GM12878 (cell line): ENCODE measurements at regions not wholly inside any gene's neighbourhood (a gene's known extent, or its start where the extent isn't known, plus 50 kb on each side); places are given as distances from the start of the nearest gene placed in this dataset.

Experiments
- ATAC-seq: fragments of 200-7000 bp; cut with Tn5 transposase; 3 replicates; pipeline ENCODE4 v1.9.1; 2020; ENCODE audit warnings: mild to moderate bottlenecking, moderate library complexity
- BruUV-seq: library from RNA; stranded (reverse); fragments of 400-500 nt; replicated peaks from 2 replicates; lab custom pipeline; 2021; lab: Mats Ljungman, UMichigan
- CTCF ChIA-PET: fragments of 300-600 bp; sonication (Branson Sonifier 250); formaldehyde crosslinking; extraction: SDS; loops from one replicate; lab custom pipeline; 2021; ENCODE audit warnings: inconsistent platforms; lab: Yijun Ruan, JAX
- POLR2A ChIA-PET: fragments of 350-600 bp; formaldehyde crosslinking; extraction: SDS; loops from one replicate; lab custom pipeline; 2021; ENCODE audit warnings: inconsistent platforms; lab: Charles Lee
- RAD21 ChIA-PET: fragments of 300-600 bp; sonication (Branson Sonifier 250); formaldehyde crosslinking; loops from one replicate; lab custom pipeline; 2023; ENCODE audit warnings: antibody characterized with exemption; ENCODE audit not compliant: unreplicated experiment; lab: Charles Lee
- SMC1A ChIA-PET: fragments of 300-600 bp; sonication (Branson Sonifier 250); formaldehyde crosslinking; loops from one replicate; lab custom pipeline; 2023; ENCODE audit not compliant: unreplicated experiment, uncharacterized antibody; lab: Charles Lee
- DNase-seq: peaks from one replicate; pipeline ENCODE4 v3.0.0-alpha.2; 2011; ENCODE audit warnings: low read depth, low spot score
- FAIRE-seq: peaks from 3 replicates; lab custom pipeline; 2011; peaks lifted over from hg19 to GRCh38; lab: Jason Lieb, UNC
- H2AFZ ChIP-seq: 2 replicates; pipeline ENCODE4 v1.6.0; 2011; ENCODE audit warnings: low read depth, low read length, control low read depth; ENCODE audit not compliant: control insufficient read depth
- H3K27ac ChIP-seq: 2 replicates; pipeline ENCODE4 v1.5.1; 2011; ENCODE audit warnings: control low read depth; ENCODE audit not compliant: control insufficient read depth, insufficient read depth
- H3K27me3 ChIP-seq, 2 experiments: replicated peaks in 1 of 2; 2 replicates each; pipeline versions ENCODE4 v1.6.0 to v1.6.1; 2011; ENCODE audit warnings: low read length in 1 of 2; ENCODE audit not compliant: control insufficient read depth in 2 of 2, insufficient read depth in 2 of 2
- H3K36me3 ChIP-seq, 2 experiments: 2 replicates each; pipeline ENCODE4 v1.5.1; 2011; ENCODE audit warnings: low read length in 1 of 2; ENCODE audit not compliant: control insufficient read depth in 2 of 2, insufficient read depth in 2 of 2
- H3K4me1 ChIP-seq: 2 replicates; pipeline ENCODE4 v1.6.1; 2011; ENCODE audit warnings: mild to moderate bottlenecking, low read length, moderate library complexity, mixed read lengths; ENCODE audit not compliant: control insufficient read depth, insufficient read depth
- H3K4me2 ChIP-seq: 2 replicates; pipeline ENCODE4 v1.6.0; 2011; ENCODE audit warnings: control low read depth; ENCODE audit not compliant: control insufficient read depth, insufficient read depth
- H3K4me3 ChIP-seq: fragments of 200-600 bp; sonication (generic); 2 replicates; pipeline ENCODE4 v1.5.1; 2016
- H3K79me2 ChIP-seq: 2 replicates; pipeline ENCODE4 v1.6.0; 2011; ENCODE audit warnings: low read length; ENCODE audit not compliant: control insufficient read depth, insufficient read depth
- H3K9ac ChIP-seq: 2 replicates; pipeline ENCODE4 v1.8.0; 2011; ENCODE audit warnings: low read length, control low read depth, mixed read lengths; ENCODE audit not compliant: control insufficient read depth, insufficient read depth
- H3K9me3 ChIP-seq: replicated peaks from 3 replicates; pipeline ENCODE4 v1.5.1; 2011; ENCODE audit warnings: mild to moderate bottlenecking, low read length; ENCODE audit not compliant: control insufficient read depth, insufficient read depth
- H4K20me1 ChIP-seq: 2 replicates; pipeline ENCODE4 v1.6.0; 2011; ENCODE audit not compliant: control insufficient read depth, insufficient read depth
- BHLHE40 ChIP-seq, 2 experiments: fragments of 450-650 bp in 1 of 2; IDR thresholded peaks; 2 replicates each; pipeline ENCODE4 v1.6.1; 2011 to 2017; ENCODE audit warnings: low read depth in 2 of 2, borderline replicate concordance in 1 of 2, improper control_type of control experiment in 1 of 2, low read length in 1 of 2, mild to moderate bottlenecking in 1 of 2
- CBFB ChIP-seq: IDR thresholded peaks from 2 replicates; pipeline ENCODE4 v1.6.1; 2016; ENCODE audit warnings: antibody characterized with exemption, low read depth
- CBX3 ChIP-seq: fragments of 200-600 bp; sonication (generic); IDR thresholded peaks from 2 replicates; pipeline ENCODE4 v1.6.1; 2016; ENCODE audit warnings: low read depth, borderline replicate concordance
- CTCF ChIP-seq, 3 experiments: IDR thresholded peaks in 2 of 3; conservative IDR thresholded peaks in 1 of 3; 2 replicates each; pipeline ENCODE4 v1.5.1; 2011; ENCODE audit warnings: low read depth in 3 of 3, low read length in 3 of 3, mild to moderate bottlenecking in 3 of 3, control low read depth in 2 of 3, moderate library complexity in 2 of 3, inconsistent platforms in 1 of 3, mixed read lengths in 1 of 3; ENCODE audit not compliant: control insufficient read depth in 2 of 3, insufficient read depth in 1 of 3; ENCODE audit errors: extremely low read depth in 1 of 3
- EGR1 ChIP-seq, 2 experiments: IDR thresholded peaks; 1 replicate in 1 of 2; 2 replicates in 1 of 2; pipeline ENCODE4 v1.6.1; 2011 to 2012; ENCODE audit warnings: low read depth in 2 of 2, low read length in 2 of 2, borderline replicate concordance in 1 of 2, mild to moderate bottlenecking in 1 of 2, moderate library complexity in 1 of 2
- HCFC1 ChIP-seq: fragments of 150-350 bp; IDR thresholded peaks from 2 replicates; pipeline ENCODE4 v1.6.1; 2014; ENCODE audit warnings: low read length
- HDAC6 ChIP-seq: fragments of 200-600 bp; sonication (generic); IDR thresholded peaks from one replicate; pipeline ENCODE4 v1.8.0; 2017; ENCODE audit warnings: antibody characterized with exemption; ENCODE audit not compliant: unreplicated experiment
- IKZF1 ChIP-seq: fragments of 450-650 bp; conservative IDR thresholded peaks from 2 replicates; pipeline ENCODE4 v1.6.1; 2017; ENCODE audit warnings: antibody characterized with exemption, mild to moderate bottlenecking
- NFIC ChIP-seq: IDR thresholded peaks from 2 replicates; pipeline ENCODE4 v1.6.1; 2012; ENCODE audit warnings: low read depth, mild to moderate bottlenecking, inconsistent platforms, low read length, moderate library complexity
- NR2C2 ChIP-seq: IDR thresholded peaks from 2 replicates; pipeline ENCODE4 v1.6.1; 2011; ENCODE audit warnings: borderline replicate concordance, low read depth; ENCODE audit not compliant: control insufficient read depth, insufficient read length
- NR2F1 ChIP-seq: fragments of 450-650 bp; conservative IDR thresholded peaks from 2 replicates; pipeline ENCODE4 v1.6.1; 2017; ENCODE audit warnings: mild to moderate bottlenecking
- PBX3 ChIP-seq: IDR thresholded peaks from 2 replicates; pipeline ENCODE4 v1.6.1; 2011; ENCODE audit warnings: mild to moderate bottlenecking, low read depth, low read length, moderate library complexity; ENCODE audit not compliant: insufficient replicate concordance
- SP1 ChIP-seq: IDR thresholded peaks from one replicate; pipeline ENCODE4 v1.6.1; 2011; ENCODE audit warnings: low read depth, low read length
- TBL1XR1 ChIP-seq: IDR thresholded peaks from 2 replicates; pipeline ENCODE4 v1.6.1; 2012; ENCODE audit warnings: low read depth, low read length, improper control_type of control experiment
- YBX1 ChIP-seq: fragments of 450-650 bp; IDR thresholded peaks from 2 replicates; pipeline ENCODE4 v1.6.1; 2016; ENCODE audit warnings: antibody characterized with exemption
- ZBTB33 ChIP-seq: fragments of 450-650 bp; IDR thresholded peaks from 2 replicates; pipeline ENCODE4 v1.6.1; 2017; ENCODE audit warnings: mild to moderate bottlenecking
- ZNF687 ChIP-seq: fragments of 450-650 bp; IDR thresholded peaks from 2 replicates; pipeline ENCODE4 v1.6.1; 2017; ENCODE audit warnings: mild to moderate bottlenecking, moderate library complexity
- WGBS: methylation state at CpG from one replicate; pipeline ENCODE4 v1.1.6; 2016; ENCODE audit warnings: low lambda C conversion rate; ENCODE audit not compliant: insufficient replicate concordance, insufficient coverage; ENCODE audit errors: missing lambda C conversion rate; 5-methylcytosine and 5-hydroxymethylcytosine counted together
- in situ Hi-C: fragments of 300-500 bp; cut with MboI; formaldehyde crosslinking; loops from 9 replicates; pipeline ENCODE4 v1.14.3; 2018; ENCODE audit warnings: mixed read lengths
- intact Hi-C: fragments of 100-400 bp; cut with micrococcal nuclease; formaldehyde crosslinking; loops from one replicate; pipeline ENCODE4 v1.14.2; 2022; ENCODE audit not compliant: unreplicated experiment

DNA sequence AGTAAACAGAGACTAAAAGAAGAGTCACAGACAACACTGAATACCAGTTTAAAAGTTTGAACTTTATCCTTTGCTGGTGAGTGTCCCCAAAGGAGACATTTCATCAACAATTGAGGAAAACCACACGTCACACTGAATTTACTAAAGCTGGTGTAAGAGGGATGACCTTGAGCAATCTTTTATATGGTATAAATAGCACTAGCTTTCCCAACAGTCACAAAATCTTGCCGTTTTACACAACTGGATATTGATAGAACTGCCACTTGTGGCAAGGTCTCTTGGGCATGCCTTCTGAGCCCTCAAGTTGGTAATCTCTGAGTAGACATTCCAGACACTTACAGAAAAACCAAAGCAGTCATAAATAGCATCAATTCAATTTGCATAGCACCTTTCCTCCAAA lies 311.5 kb upstream of the TARS1 start:
- WGBS: 49% methylated on average over 2 of the region's 2 CpGs
- no peaks in the 10 kb centered on the region for H3K4me1 ChIP-seq
- H3K9ac ChIP-seq: no peak overlapping the region
- H3K4me2 ChIP-seq: no peak overlapping the region
- POLR2A ChIA-PET: no interaction called here
- no TSS peak for BruUV-seq
- CTCF ChIA-PET: no interaction called here
- H3K27me3 ChIP-seq: no peaks in the 10 kb centered on the region
- H2AFZ ChIP-seq: no peak overlapping the region
- RAD21 ChIA-PET: no interaction called here
- H3K9me3 ChIP-seq: no peaks in the 10 kb centered on the region
- intact Hi-C loops: no loop called here
- H3K79me2 ChIP-seq: no peaks in the 10 kb centered on the region
- ATAC-seq: no peak
- no peak for DNase-seq
- in situ Hi-C loops: no loop called here
- no peaks in the 10 kb centered on the region for H4K20me1 ChIP-seq
- FAIRE-seq: no peak
- H3K36me3 ChIP-seq: no peaks in the 10 kb centered on the region
- no peak overlapping the region for H3K27ac ChIP-seq
- H3K4me3 ChIP-seq: no peak overlapping the region
- SMC1A ChIA-PET: no interaction called here
- TF ChIP-seq EGR1 (IDR thresholded peaks at IDR 0.05; ENCODE audit: borderline replicate concordance in 1 of 2, low read depth in 2 of 2, low read length in 2 of 2): no peak
- TF ChIP-seq ZBTB33: no peak
- no peak for TF ChIP-seq NFIC
- TF ChIP-seq TBL1XR1: no peak
- TF ChIP-seq SP1: no peak
- no peak for TF ChIP-seq NR2F1
- TF ChIP-seq NR2C2: no peak
- TF ChIP-seq ZNF687: no peak
- no peak for TF ChIP-seq HDAC6
- no peak for TF ChIP-seq IKZF1
- TF ChIP-seq BHLHE40 (IDR thresholded peaks at IDR 0.05; ENCODE audit: borderline replicate concordance in 1 of 2, low read depth in 2 of 2, low read length in 1 of 2): no peak
- no peak for TF ChIP-seq HCFC1
- no peak for TF ChIP-seq CBFB
- no peak for TF ChIP-seq CBX3
- no peak for TF ChIP-seq PBX3
- TF ChIP-seq YBX1: no peak
- TF ChIP-seq CTCF (IDR thresholded peaks at IDR 0.05 in 2 of 3, conservative IDR thresholded peaks at IDR 0.05 in 1 of 3; ENCODE audit: control insufficient read depth in 2 of 3, extremely low read depth in 1 of 3, insufficient read depth in 1 of 3, low read depth in 3 of 3, low read length in 3 of 3): no peak
